Adrenal gland (tissue), 9 donors: ENCODE measurements at regions not wholly inside any gene's neighbourhood (a gene's known extent, or its start where the extent isn't known, plus 50 kb on each side); places are given as distances from the start of the nearest gene placed in this dataset.

ENCODE experiments used
- DNase-seq, 7 donors: peaks; one replicate each; pipeline ENCODE4 v3.0.0-alpha.2; 2019 to 2020
- H3K27ac ChIP-seq, 5 donors: fragments of 200-600 bp; sonication (generic) in 4 of 5; 1 replicate in 3 of 5; 2 replicates in 2 of 5; pipeline versions ENCODE4 v1.5.1 to v1.8.0; 2016 to 2020; ENCODE audit warnings: mild to moderate bottlenecking in 1 of 5
- H3K27me3 ChIP-seq: fragments of 200-600 bp; 2 replicates; pipeline ENCODE4 v1.8.0; 2021
- H3K36me3 ChIP-seq, 2 donors: fragments of 200-600 bp; replicated peaks in 1 of 2; 1 replicate in 1 of 2; 2 replicates in 1 of 2; pipeline versions ENCODE4 v1.5.1 to v1.8.0; 2018 to 2022
- H3K4me1 ChIP-seq, 2 donors: fragments of 200-600 bp; replicated peaks in 1 of 2; 1 replicate in 1 of 2; 2 replicates in 1 of 2; pipeline versions ENCODE4 v1.5.1 to v1.8.0; 2018 to 2021
- H3K4me3 ChIP-seq, 4 donors: fragments of 200-600 bp; sonication (generic) in 3 of 4; one replicate each; pipeline ENCODE4 v1.5.1; 2016 to 2018
- H3K9me3 ChIP-seq, 3 donors: fragments of 200-600 bp; sonication (generic) in 1 of 3; replicated peaks in 1 of 3; 1 replicate in 2 of 3; 2 replicates in 1 of 3; pipeline versions ENCODE4 v1.5.1 to v1.8.0; 2016 to 2021
- POLR2A ChIP-seq, 2 donors: fragments of 450-650 bp; IDR thresholded peaks; one replicate each; pipeline ENCODE4 v1.6.1; 2017; ENCODE audit warnings: antibody characterized with exemption in 2 of 2, mild to moderate bottlenecking in 2 of 2, moderate library complexity in 1 of 2
- WGBS, 4 donors: extraction: QIAGEN DNeasy Blood & Tissue Kit in 2 of 4; methylation state at CpG; one replicate each; pipeline versions ENCODE4 v1.1.5 to v1.1.7; 2013 to 2017; 5-methylcytosine and 5-hydroxymethylcytosine counted together
- intact Hi-C, 2 donors: fragments of 100-400 bp; cut with DNase I; formaldehyde crosslinking; loops; one replicate each; pipeline versions ENCODE4 v1.14.1 to v1.15.0; 2022 to 2023
- TF ChIP-seq, protein P1 (sequence below), 6 experiments: fragments of 450-650 bp in 4 of 6; fragments of 200-600 bp in 2 of 6; sonication (generic) in 1 of 6; IDR thresholded peaks; 1 replicate in 5 of 6; 2 replicates in 1 of 6; pipeline versions ENCODE4 v1.5.1 to v1.8.0; 2016 to 2021; ENCODE audit warnings: antibody characterized with exemption in 6 of 6, mild to moderate bottlenecking in 2 of 6, moderate library complexity in 1 of 6
- donor health status: healthy with polysubstance abuse.
- donor health status: Bipolar disorder and iron deficiency.
- donor health status: DM: yes; HTN: yes; CAD: no.
- donor health status: DM: no; HTN: no; CAD: no.
- donor health status: DM: no; HTN: no; CAD: no.

DNA sequence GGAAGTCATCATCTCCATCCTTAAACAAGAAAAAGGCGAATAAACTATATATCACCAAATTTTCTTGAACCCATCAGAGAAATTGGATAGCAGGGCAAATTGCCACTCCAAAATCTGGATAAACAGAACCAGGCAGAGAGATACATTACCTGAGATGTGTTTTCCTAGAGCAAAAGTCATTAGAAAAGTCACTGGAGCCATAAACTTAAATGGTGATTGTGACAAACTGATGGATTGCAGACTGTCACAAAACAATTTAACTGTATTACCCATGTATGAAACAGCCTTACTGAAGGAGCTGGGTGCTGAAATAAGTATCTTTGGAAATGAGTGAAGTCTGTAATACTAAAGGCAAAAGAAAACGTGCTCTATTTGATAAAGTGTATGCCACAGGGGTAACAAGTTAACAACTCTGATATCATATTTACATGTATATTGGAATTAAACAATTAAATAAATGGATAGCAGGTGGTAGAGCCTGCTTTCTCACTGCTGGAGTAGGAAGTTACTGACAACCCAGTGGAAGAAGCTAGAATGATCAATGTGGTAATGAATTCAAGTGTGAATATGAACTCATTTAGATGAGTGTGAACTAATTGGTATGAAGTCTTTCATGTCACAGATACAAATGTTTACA is 186.9 kb downstream of the LMBRD1 start:
- H3K27me3 ChIP-seq = no peaks in the 10 kb centered on the region
- TF ChIP-seq, protein P1, sequence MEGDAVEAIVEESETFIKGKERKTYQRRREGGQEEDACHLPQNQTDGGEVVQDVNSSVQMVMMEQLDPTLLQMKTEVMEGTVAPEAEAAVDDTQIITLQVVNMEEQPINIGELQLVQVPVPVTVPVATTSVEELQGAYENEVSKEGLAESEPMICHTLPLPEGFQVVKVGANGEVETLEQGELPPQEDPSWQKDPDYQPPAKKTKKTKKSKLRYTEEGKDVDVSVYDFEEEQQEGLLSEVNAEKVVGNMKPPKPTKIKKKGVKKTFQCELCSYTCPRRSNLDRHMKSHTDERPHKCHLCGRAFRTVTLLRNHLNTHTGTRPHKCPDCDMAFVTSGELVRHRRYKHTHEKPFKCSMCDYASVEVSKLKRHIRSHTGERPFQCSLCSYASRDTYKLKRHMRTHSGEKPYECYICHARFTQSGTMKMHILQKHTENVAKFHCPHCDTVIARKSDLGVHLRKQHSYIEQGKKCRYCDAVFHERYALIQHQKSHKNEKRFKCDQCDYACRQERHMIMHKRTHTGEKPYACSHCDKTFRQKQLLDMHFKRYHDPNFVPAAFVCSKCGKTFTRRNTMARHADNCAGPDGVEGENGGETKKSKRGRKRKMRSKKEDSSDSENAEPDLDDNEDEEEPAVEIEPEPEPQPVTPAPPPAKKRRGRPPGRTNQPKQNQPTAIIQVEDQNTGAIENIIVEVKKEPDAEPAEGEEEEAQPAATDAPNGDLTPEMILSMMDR (IDR thresholded peaks at IDR 0.05) = no peak
- TF ChIP-seq POLR2A (IDR thresholded peaks at IDR 0.05) = no peak
- H3K4me1 ChIP-seq = no peaks in the 10 kb centered on the region
- no peak overlapping the region for H3K4me3 ChIP-seq
- WGBS, 4 donors = 74 to 83% (median 80%) methylated on average over 2 of the region's 2 CpGs
- intact Hi-C loops = no loop called here
- no peak overlapping the region for H3K27ac ChIP-seq
- H3K36me3 ChIP-seq = no peaks in the 10 kb centered on the region
- H3K9me3 ChIP-seq = no peaks in the 10 kb centered on the region
- DNase-seq = no peak

DNA sequence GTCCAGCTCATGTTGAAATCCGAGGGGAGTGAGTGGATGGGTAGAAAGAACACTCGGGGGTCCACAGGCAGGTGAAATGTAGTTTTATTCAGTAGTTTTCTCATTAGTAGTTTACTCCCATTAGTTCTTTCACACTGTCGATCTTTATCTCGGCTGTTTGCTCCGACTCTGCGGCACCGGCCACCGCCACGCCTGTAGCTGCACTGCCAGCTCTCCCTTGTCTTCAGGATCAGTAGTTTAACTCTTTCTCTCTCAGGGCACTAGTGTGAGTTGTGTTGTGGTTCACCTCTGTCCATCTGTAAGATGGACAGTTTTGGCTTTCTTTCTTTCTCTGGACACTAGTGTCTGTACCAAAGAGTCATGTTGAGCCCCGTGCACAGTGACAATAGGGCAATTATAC is 195.7 kb downstream of the LMBRD1 start:
- TF ChIP-seq, protein P1 (IDR thresholded peaks at IDR 0.05) = no peak
- TF ChIP-seq POLR2A (IDR thresholded peaks at IDR 0.05) = no peak

DNA sequence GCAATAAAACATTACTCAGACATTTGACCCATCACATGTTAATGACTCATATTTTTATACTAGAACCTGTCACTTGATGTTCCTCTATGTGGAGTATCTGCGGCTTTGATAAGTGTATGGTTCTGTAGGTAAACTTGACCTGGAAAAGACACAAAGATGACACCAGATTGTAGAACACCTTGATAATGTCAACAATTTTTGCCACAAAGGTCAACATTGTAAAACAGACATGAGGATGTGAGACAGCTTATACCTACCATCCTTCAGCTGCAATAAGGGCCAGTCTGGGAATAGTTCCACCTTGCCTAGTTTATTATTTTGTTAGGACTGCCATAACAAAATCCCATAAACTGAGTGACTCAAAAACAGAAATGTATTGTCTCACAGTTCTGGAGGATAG is 202.4 kb downstream of the LMBRD1 start:
- no peaks in the 10 kb centered on the region for H3K9me3 ChIP-seq
- no peaks in the 10 kb centered on the region for H3K27me3 ChIP-seq
- H3K36me3 ChIP-seq = no peaks in the 10 kb centered on the region
- 93 to 100% (median 97%) methylated on average over 1 of the region's 1 CpG for WGBS, 4 donors
- no peak overlapping the region for H3K4me3 ChIP-seq
- no peak for DNase-seq
- no peaks in the 10 kb centered on the region for H3K4me1 ChIP-seq
- H3K27ac ChIP-seq = no peak overlapping the region
- intact Hi-C loops = no loop called here
- TF ChIP-seq POLR2A (IDR thresholded peaks at IDR 0.05) = no peak
- TF ChIP-seq, protein P1 (IDR thresholded peaks at IDR 0.05) = no peak

More for the DNA sequence above, 195.7 kb downstream of the LMBRD1 start:
- Histone ChIP-seq H3K4me3 (no peak overlapping the region), H3K27me3 (no peaks in the 10 kb centered on the region), H3K36me3 (no peaks in the 10 kb centered on the region), H3K4me1 (no peaks in the 10 kb centered on the region), H3K27ac (no peak overlapping the region), H3K9me3 (no peaks in the 10 kb centered on the region)
- WGBS, 4 donors = 23 to 38% (median 25%) methylated on average over 10 of the region's 10 CpGs
- intact Hi-C loops = no loop called here
- DNase-seq = peak in 4 of 7 donors; percentile 6 to 27 (median 19)

DNA sequence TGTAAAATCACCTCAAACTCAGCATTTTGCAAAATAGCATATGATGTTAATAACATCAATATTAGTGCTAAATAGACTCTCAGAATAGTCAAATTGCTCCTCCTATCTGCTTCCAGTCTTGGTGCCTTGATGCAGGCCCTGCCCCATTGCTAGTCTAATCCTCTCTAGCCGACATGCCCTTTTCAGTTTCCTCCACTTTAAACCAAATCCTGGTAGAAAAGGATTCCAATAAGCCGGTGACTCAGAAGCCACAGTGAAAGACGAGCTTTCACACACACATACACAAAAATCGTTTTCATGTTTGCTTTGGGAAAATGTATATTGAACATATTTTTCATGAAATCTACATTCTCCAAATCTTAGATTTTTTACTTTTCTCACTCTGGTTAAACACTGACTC is 203.1 kb downstream of the LMBRD1 start:
- TF ChIP-seq, protein P1 (IDR thresholded peaks at IDR 0.05) = no peak
- TF ChIP-seq POLR2A (IDR thresholded peaks at IDR 0.05) = no peak
- H3K4me1 ChIP-seq = no peaks in the 10 kb centered on the region
- no peaks in the 10 kb centered on the region for H3K27me3 ChIP-seq
- WGBS, 4 donors = 73 to 82% (median 77%) methylated on average over 4 of the region's 4 CpGs
- H3K9me3 ChIP-seq = no peaks in the 10 kb centered on the region
- intact Hi-C loops = no loop called here
- no peak overlapping the region for H3K4me3 ChIP-seq
- H3K27ac ChIP-seq = no peak overlapping the region
- H3K36me3 ChIP-seq = no peaks in the 10 kb centered on the region
- DNase-seq = no peak
